HUES64 (cell line): ENCODE measurements at regions not wholly inside any gene's neighbourhood (a gene's known extent, or its start where the extent isn't known, plus 50 kb on each side); places are given as distances from the start of the nearest gene placed in this dataset.

Experiments
- H3K27ac ChIP-seq: 2 replicates; pipeline ENCODE4 v1.7.0; 2013; ENCODE audit warnings: low read depth, low read length, inconsistent platforms
- H3K27me3 ChIP-seq: 2 replicates; pipeline ENCODE4 v1.6.1; 2013; ENCODE audit warnings: mild to moderate bottlenecking, low read length; ENCODE audit not compliant: insufficient read depth
- H3K36me3 ChIP-seq: 2 replicates; pipeline ENCODE4 v1.6.1; 2013; ENCODE audit warnings: mild to moderate bottlenecking, low read length; ENCODE audit not compliant: insufficient read depth
- H3K4me1 ChIP-seq: 2 replicates; pipeline ENCODE4 v1.6.1; 2013; ENCODE audit warnings: mild to moderate bottlenecking, low read length, moderate library complexity; ENCODE audit not compliant: insufficient read depth
- H3K4me3 ChIP-seq: 2 replicates; pipeline ENCODE4 v1.5.1; 2013; ENCODE audit warnings: mild to moderate bottlenecking, low read length, moderate library complexity
- H3K9ac ChIP-seq: 2 replicates; pipeline ENCODE4 v1.6.1; 2013; ENCODE audit warnings: mild to moderate bottlenecking, low read depth, low read length
- H3K9me3 ChIP-seq: 2 replicates; pipeline ENCODE4 v1.6.1; 2013; ENCODE audit warnings: low read depth, low read length; ENCODE audit not compliant: insufficient read depth
- WGBS: fragments of 150-250, 120-280 bp; methylation state at CpG from one replicate; pipeline ENCODE4 v1.1.7; 2013; ENCODE audit warnings: missing lambda C conversion rate; 5-methylcytosine and 5-hydroxymethylcytosine counted together

DNA sequence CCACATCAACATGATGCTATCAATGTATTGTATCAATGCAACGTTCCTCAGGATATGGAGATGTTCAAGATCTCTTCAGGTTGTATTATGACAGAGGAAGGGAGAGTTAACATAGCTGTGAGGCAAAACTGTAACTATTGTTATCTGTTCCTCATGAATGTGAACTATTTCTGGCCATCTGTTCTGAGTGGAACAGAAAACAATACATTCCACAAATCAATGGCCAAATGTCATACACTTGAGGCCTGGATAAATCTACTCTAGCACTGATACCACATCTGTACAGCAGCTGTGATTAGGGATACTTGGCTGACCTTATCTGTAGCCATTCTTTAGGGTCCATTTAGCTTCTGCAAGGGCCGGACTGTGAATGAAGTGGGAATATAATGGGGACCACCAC lies 447.9 kb downstream of the IRS1 start:
- 100% methylated on average over 2 of the region's 2 CpGs for WGBS
- no peaks in the 10 kb centered on the region for H3K27me3 ChIP-seq
- no peak overlapping the region for H3K27ac ChIP-seq
- no peaks in the 10 kb centered on the region for H3K9me3 ChIP-seq
- H3K4me3 ChIP-seq, result no peak overlapping the region
- H3K4me1 ChIP-seq, result no peaks in the 10 kb centered on the region
- no peak overlapping the region for H3K9ac ChIP-seq
- no peaks in the 10 kb centered on the region for H3K36me3 ChIP-seq

DNA sequence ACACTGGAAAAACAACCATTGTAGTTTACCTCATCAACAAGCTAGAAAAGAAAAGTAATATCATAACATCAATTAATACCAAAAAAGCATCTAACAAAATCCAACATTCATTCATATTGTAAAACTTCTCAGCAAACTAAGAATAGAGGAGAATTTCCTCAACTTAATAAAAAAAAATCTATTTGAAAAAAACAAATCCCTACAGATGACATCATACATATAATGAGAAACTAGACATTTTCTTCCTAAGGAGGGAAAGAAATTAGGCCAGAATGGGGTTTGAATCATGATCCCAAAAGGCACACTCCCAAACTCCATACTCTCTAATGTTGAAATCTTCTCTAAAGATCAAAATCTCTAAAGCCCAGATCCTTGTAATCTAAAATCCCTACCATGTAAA lies 460.0 kb downstream of the IRS1 start:
- H3K27me3 ChIP-seq, result no peaks in the 10 kb centered on the region
- no peak overlapping the region for H3K27ac ChIP-seq
- no peaks in the 10 kb centered on the region for H3K9me3 ChIP-seq
- no peak overlapping the region for H3K4me3 ChIP-seq
- H3K4me1 ChIP-seq, result no peaks in the 10 kb centered on the region
- H3K9ac ChIP-seq, result no peak overlapping the region
- no peaks in the 10 kb centered on the region for H3K36me3 ChIP-seq

DNA sequence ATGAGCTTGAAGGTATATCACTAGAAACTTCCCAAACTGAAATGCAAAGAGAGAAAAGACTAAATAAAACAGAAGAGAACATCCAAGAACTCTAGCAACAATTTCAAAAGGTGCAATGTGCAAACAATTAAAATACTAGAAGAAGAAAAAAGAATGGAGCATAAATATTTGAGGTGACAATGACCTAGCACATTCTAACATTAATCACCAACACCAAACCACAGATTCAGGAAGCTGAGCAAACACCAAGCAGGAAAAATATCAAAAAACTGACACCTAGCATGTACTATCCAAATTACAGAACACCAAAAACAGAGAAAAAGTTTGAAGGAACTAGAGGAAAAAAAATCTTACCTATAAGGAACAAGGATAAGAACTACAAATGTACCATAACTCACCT lies 460.8 kb downstream of the IRS1 start:
- H3K4me1 ChIP-seq, result no peaks in the 10 kb centered on the region
- no peaks in the 10 kb centered on the region for H3K9me3 ChIP-seq
- no peaks in the 10 kb centered on the region for H3K36me3 ChIP-seq
- H3K4me3 ChIP-seq, result no peak overlapping the region
- no peak overlapping the region for H3K27ac ChIP-seq
- no peaks in the 10 kb centered on the region for H3K27me3 ChIP-seq
- H3K9ac ChIP-seq, result no peak overlapping the region

DNA sequence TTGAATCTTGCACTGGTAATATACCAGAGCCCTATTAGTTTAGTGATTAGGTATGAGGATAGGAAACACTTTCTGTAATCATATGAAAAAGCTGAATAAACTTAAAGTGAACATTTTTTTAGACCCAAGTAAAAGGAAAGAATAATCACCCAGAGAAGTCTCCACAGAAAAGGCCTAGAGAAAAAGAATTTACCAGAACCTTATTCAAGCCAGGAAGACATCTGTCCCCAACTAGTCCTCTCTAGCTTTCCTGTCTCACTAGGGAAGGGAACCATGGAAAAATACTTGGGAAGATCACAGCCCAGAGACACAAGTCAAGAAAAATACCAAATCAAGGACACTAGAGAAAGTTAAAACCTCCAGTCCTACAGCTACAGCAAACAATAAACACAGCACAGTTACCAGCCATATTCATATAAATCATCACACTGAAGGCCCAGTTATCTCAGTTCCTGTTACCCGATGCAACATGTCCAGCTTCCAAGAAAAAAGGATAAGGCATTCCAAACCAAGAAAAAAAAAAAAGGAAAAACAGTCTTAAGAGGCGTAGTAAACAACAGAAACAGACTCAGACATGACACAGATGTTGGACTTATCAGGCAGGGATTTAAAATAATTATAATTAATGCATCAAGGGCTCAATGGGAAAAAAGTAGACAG lies 461.5 kb downstream of the IRS1 start:
- no peak overlapping the region for H3K27ac ChIP-seq
- H3K27me3 ChIP-seq, result no peaks in the 10 kb centered on the region
- no peaks in the 10 kb centered on the region for H3K9me3 ChIP-seq
- H3K4me1 ChIP-seq, result no peaks in the 10 kb centered on the region
- no peak overlapping the region for H3K9ac ChIP-seq
- no peak overlapping the region for H3K4me3 ChIP-seq
- H3K36me3 ChIP-seq, result no peaks in the 10 kb centered on the region
- 90% methylated on average over 2 of the region's 2 CpGs for WGBS

DNA sequence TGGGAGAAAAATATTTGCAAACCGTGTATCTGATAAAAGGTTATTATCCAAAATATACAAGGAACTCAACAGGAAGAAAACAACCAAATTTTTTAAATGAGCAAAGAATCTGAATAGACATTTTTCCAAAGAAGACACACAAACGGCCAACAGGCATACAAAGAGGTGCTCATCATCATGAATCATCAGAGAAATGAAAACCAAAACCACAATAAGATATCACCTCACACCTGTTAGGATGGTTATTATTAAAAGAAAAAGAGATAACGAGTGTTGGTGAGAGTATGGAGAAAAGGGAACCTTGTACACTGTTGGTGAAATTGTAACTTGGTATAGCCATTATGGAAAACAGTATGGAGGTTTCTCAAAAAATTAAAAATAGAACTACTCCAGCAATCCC lies 463.3 kb downstream of the IRS1 start:
- Histone ChIP-seq H3K4me1 (no peaks in the 10 kb centered on the region), H3K27me3 (no peaks in the 10 kb centered on the region), H3K4me3 (no peak overlapping the region), H3K27ac (no peak overlapping the region), H3K9ac (no peak overlapping the region), H3K36me3 (no peaks in the 10 kb centered on the region), H3K9me3 (no peaks in the 10 kb centered on the region)
- 97% methylated on average over 2 of the region's 3 CpGs for WGBS

DNA sequence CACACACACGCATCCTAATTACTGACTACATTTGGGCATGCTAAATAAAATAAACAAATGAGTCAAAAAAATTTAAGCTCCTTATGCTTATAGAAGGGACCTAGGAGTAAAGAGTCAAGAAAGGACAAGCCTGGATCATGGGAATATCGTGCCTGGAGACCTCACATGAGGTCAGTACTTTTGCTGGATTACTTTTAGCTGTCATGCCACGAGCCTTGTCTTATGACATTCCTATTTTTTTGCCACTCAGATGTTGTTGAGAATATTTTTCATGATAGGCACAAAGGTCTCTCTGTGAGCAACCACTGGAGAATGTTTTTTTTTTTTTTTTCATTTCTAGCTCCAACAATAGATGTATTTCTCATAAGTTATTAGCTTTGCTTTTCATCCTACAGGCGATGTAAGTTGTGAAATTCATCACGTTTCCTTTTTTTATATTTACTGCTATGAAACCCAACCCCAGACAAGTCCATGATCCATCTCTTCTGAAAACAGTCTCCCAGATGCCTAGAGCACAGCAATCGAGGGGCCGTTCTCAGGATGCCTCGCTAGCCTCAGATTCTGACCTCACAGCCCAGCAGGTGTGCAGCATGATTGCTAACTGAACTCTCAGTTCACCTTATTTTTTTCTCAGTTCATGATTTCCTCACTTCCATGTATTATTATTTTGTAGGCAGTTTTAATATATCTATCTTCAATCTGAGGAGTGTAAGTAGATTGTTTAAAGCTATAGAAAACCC lies 464.5 kb downstream of the IRS1 start:
- 93% methylated on average over 8 of the region's 8 CpGs for WGBS
- no peak overlapping the region for H3K4me3 ChIP-seq
- H3K9ac ChIP-seq, result no peak overlapping the region
- no peaks in the 10 kb centered on the region for H3K27me3 ChIP-seq
- H3K4me1 ChIP-seq, result no peaks in the 10 kb centered on the region
- no peaks in the 10 kb centered on the region for H3K9me3 ChIP-seq
- H3K36me3 ChIP-seq, result no peaks in the 10 kb centered on the region
- no peak overlapping the region for H3K27ac ChIP-seq

DNA sequence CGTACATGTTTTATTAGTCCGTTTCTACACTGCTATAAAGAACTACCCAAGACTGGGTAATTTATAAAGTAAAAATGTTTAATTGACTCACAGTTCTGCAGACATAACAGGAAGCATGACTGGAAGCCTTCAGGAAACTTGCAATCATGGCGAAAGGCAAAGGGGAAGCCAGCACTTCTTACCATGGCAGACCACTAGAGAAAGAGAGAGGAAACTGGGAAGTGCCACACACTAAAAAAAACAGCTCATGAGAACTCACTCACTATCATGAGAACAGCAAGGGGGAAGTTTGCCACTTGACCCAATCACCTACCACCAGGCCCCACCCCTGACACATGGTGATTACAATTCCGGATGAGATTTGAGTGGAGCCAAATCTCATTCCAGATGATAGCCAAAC lies 466.2 kb downstream of the IRS1 start:
- H3K27me3 ChIP-seq, result no peaks in the 10 kb centered on the region
- 100% methylated on average over 2 of the region's 4 CpGs for WGBS
- H3K9me3 ChIP-seq, result no peaks in the 10 kb centered on the region
- no peaks in the 10 kb centered on the region for H3K36me3 ChIP-seq
- H3K4me3 ChIP-seq, result no peak overlapping the region
- H3K9ac ChIP-seq, result no peak overlapping the region
- H3K27ac ChIP-seq, result no peak overlapping the region
- no peaks in the 10 kb centered on the region for H3K4me1 ChIP-seq

DNA sequence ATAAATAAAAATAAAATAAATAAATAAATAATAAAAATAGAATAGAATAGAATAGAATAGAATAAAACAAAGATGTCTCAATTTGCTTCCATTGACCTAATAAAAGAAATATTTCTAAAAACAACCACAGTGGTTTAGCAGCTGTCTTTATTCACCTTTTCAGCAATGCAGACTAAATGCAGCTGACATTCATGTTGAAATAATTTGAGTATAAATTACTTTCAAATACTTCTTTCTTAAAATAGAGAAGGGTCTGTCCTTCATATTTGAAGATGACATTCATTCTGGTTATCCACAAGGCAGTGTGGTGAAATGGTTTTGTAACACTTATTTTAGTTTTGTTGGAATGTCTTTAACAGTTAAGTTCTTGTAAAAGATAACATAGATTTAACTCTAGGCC lies 469.4 kb downstream of the IRS1 start:
- Histone ChIP-seq H3K9me3 (no peaks in the 10 kb centered on the region), H3K9ac (no peak overlapping the region), H3K27me3 (no peaks in the 10 kb centered on the region), H3K4me1 (no peaks in the 10 kb centered on the region), H3K27ac (no peak overlapping the region), H3K36me3 (no peaks in the 10 kb centered on the region), H3K4me3 (no peak overlapping the region)

DNA sequence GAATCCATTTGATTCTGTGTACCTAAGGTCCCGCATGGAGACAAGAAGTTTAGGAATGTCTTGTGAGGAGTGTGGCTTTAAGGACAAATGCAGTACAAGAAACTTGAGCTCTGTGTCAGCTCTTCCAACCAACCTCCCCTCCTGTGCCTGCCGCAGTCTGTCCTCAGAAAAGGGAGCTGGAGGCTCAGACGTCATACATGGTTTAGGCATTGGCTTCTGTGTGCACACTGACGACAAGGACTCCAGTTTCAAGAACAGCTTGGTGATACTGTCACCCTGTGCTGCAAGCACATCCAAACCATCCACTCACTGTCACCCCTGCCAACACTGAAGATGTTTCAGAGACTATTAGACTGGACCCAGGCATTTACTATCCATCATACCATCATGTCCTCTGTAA lies 470.4 kb downstream of the IRS1 start:
- H3K36me3 ChIP-seq, result no peaks in the 10 kb centered on the region
- no peaks in the 10 kb centered on the region for H3K27me3 ChIP-seq
- no peaks in the 10 kb centered on the region for H3K4me1 ChIP-seq
- 87% methylated on average over 4 of the region's 4 CpGs for WGBS
- no peak overlapping the region for H3K4me3 ChIP-seq
- no peak overlapping the region for H3K9ac ChIP-seq
- H3K9me3 ChIP-seq, result no peaks in the 10 kb centered on the region
- H3K27ac ChIP-seq, result no peak overlapping the region

DNA sequence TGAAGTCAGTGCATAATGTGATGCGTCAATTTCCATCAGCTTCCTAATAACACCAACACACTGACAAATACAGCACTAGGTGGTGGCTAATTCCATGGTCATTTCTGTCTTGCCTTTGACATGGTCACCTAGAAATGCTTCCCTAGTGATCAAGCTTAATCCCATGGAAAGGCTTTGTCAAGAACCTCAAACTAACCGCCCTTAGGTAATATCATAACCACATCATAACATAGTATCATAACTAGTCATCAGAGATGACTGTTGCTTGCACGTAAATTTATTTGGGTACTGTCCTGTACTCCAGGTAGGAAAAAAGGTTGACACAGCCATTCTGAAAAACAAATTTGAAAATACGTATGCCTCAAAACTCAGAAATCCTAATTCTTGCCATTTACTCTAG lies 471.8 kb downstream of the IRS1 start:
- H3K4me1 ChIP-seq, result no peaks in the 10 kb centered on the region
- no peaks in the 10 kb centered on the region for H3K36me3 ChIP-seq
- H3K27ac ChIP-seq, result no peak overlapping the region
- H3K9me3 ChIP-seq, result no peaks in the 10 kb centered on the region
- WGBS, result 97% methylated on average over 4 of the region's 4 CpGs
- H3K9ac ChIP-seq, result no peak overlapping the region
- H3K4me3 ChIP-seq, result no peak overlapping the region
- H3K27me3 ChIP-seq, result no peaks in the 10 kb centered on the region

DNA sequence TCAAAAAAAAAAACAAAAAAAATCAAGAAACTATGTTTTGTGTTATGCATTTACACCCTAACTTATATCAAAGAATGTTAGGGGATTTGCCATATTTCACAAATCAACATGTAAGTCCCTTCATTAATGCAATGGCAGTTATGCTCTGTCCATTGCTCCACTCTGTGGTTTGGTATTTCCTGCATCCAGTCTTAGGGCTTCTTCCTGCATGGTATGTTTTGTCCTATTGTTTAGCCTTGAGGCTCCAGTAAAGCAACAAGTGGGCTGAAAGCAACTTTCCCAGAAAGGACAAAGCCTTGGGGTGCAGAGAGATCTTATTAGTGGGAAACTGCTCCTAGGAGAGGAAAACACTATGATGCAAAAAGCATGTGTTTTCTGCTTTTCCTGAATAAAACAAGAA lies 474.1 kb downstream of the IRS1 start:
- Histone ChIP-seq H3K4me3 (no peak overlapping the region), H3K27me3 (no peaks in the 10 kb centered on the region), H3K9me3 (no peaks in the 10 kb centered on the region), H3K27ac (no peak overlapping the region), H3K9ac (no peak overlapping the region), H3K4me1 (no peaks in the 10 kb centered on the region), H3K36me3 (no peaks in the 10 kb centered on the region)
